Neural cell (in vitro differentiated cells): ENCODE measurements at regions not wholly inside any gene's neighbourhood (a gene's known extent, or its start where the extent isn't known, plus 50 kb on each side); places are given as distances from the start of the nearest gene placed in this dataset.

Experiments
- H2AFZ ChIP-seq: fragments of 200-600, 300-800 bp; sonication (generic), shearing (Covaris generic); 2 replicates; pipeline ENCODE4 v1.6.0; 2014; ENCODE audit warnings: low read depth, mild to moderate bottlenecking, antibody characterized with exemption, low read length, moderate library complexity
- H3F3A ChIP-seq: fragments of 200-600 bp; shearing (Covaris generic); 2 replicates; pipeline ENCODE4 v1.6.1; 2016; ENCODE audit warnings: mild to moderate bottlenecking, moderate library complexity, mixed read lengths, antibody characterized with exemption, low read length; ENCODE audit not compliant: insufficient read depth, poor library complexity, severe bottlenecking
- H3K27ac ChIP-seq: fragments of 200-600, 300-800 bp; sonication (generic), shearing (Covaris generic); 2 replicates; pipeline ENCODE4 v1.5.1; 2014; ENCODE audit warnings: mild to moderate bottlenecking, low read length, moderate library complexity
- H3K27me3 ChIP-seq: fragments of 300-800, 200-600 bp; sonication (generic), shearing (Covaris generic); 2 replicates; pipeline ENCODE4 v1.6.0; 2014; ENCODE audit warnings: mild to moderate bottlenecking, low read depth, low read length, moderate library complexity; ENCODE audit not compliant: insufficient read depth
- H3K36me3 ChIP-seq: fragments of 300-800, 200-600 bp; sonication (generic), shearing (Covaris generic); 2 replicates; pipeline ENCODE4 v1.5.1; 2014; ENCODE audit warnings: mild to moderate bottlenecking, antibody characterized with exemption, low read length, moderate library complexity; ENCODE audit not compliant: insufficient read depth
- H3K4me2 ChIP-seq: fragments of 300-800, 200-600 bp; sonication (generic), shearing (Covaris generic); 2 replicates; pipeline ENCODE4 v1.6.0; 2014; ENCODE audit warnings: mild to moderate bottlenecking, low read length
- H3K4me3 ChIP-seq: fragments of 300-800, 200-600 bp; sonication (generic), shearing (Covaris generic); 2 replicates; pipeline ENCODE4 v1.5.1; 2014; ENCODE audit warnings: mild to moderate bottlenecking, low read length, moderate library complexity
- H3K79me2 ChIP-seq: fragments of 200-600 bp; shearing (Covaris generic); replicated peaks from 2 replicates; pipeline ENCODE4 v1.6.0; 2014; ENCODE audit warnings: mild to moderate bottlenecking, low read length, moderate library complexity; ENCODE audit not compliant: insufficient read depth
- H3K9ac ChIP-seq: fragments of 300-800, 200-600 bp; sonication (generic), shearing (Covaris generic); 2 replicates; pipeline ENCODE4 v1.6.1; 2016; ENCODE audit warnings: mild to moderate bottlenecking, low read length, mixed read lengths
- H3K9me2 ChIP-seq: fragments of 200-600 bp; shearing (Covaris generic); 2 replicates; pipeline ENCODE4 v1.6.1; 2016; ENCODE audit warnings: mild to moderate bottlenecking, low read length, mixed read lengths; ENCODE audit not compliant: insufficient read depth
- H3K9me3 ChIP-seq: fragments of 200-600, 300-800 bp; sonication (generic), shearing (Covaris generic); 2 replicates; pipeline ENCODE4 v1.6.1; 2016; ENCODE audit warnings: mild to moderate bottlenecking, mixed run types, low read length, moderate library complexity, mixed read lengths
- H4K20me1 ChIP-seq: fragments of 200-600 bp; shearing (Covaris generic); 2 replicates; pipeline ENCODE4 v1.6.1; 2016; ENCODE audit warnings: mild to moderate bottlenecking, mixed run types; ENCODE audit not compliant: insufficient read depth
- CTCF ChIP-seq: fragments of 450-650 bp; IDR thresholded peaks from 2 replicates; pipeline ENCODE4 v1.5.1; 2014; ENCODE audit warnings: antibody characterized with exemption, mild to moderate bottlenecking, moderate library complexity; ENCODE audit not compliant: poor library complexity, severe bottlenecking
- EP300 ChIP-seq: fragments of 450-650 bp; conservative IDR thresholded peaks from 2 replicates; pipeline ENCODE4 v1.6.1; 2014; ENCODE audit warnings: antibody characterized with exemption, mild to moderate bottlenecking, moderate library complexity; ENCODE audit not compliant: poor library complexity, severe bottlenecking
- EZH2 ChIP-seq: fragments of 200-600, 300-800 bp; shearing (Covaris generic), sonication (generic); IDR thresholded peaks from 2 replicates; pipeline ENCODE4 v1.6.1; 2014; ENCODE audit warnings: antibody characterized with exemption, low read length, borderline replicate concordance, mild to moderate bottlenecking; ENCODE audit not compliant: insufficient read depth, poor library complexity, severe bottlenecking
- MXI1 ChIP-seq: fragments of 450-650 bp; conservative IDR thresholded peaks from 2 replicates; pipeline ENCODE4 v1.6.1; 2014; ENCODE audit warnings: antibody characterized with exemption, mild to moderate bottlenecking; ENCODE audit not compliant: poor library complexity, severe bottlenecking
- POLR2AphosphoS5 ChIP-seq: IDR thresholded peaks from 2 replicates; pipeline ENCODE4 v1.6.1; 2012
- RAD21 ChIP-seq: fragments of 450-650 bp; conservative IDR thresholded peaks from 2 replicates; pipeline ENCODE4 v1.6.1; 2014; ENCODE audit warnings: antibody characterized with exemption, mild to moderate bottlenecking, moderate library complexity
- SMC3 ChIP-seq: fragments of 450-650 bp; conservative IDR thresholded peaks from 2 replicates; pipeline ENCODE4 v1.6.1; 2014; ENCODE audit warnings: antibody characterized with exemption, mild to moderate bottlenecking, moderate library complexity; ENCODE audit not compliant: poor library complexity
- TAF1 ChIP-seq: IDR thresholded peaks from 2 replicates; pipeline ENCODE4 v1.6.1; 2012; ENCODE audit warnings: low read depth
- TF ChIP-seq, protein P1 (sequence below): IDR thresholded peaks from 2 replicates; pipeline ENCODE4 v1.6.1; 2012; ENCODE audit warnings: borderline replicate concordance

GRCh38 chr21:43348801-43349261, 78.1 kb downstream of the SIK1 start:
- no peaks in the 10 kb centered on the region for H3K9me3 ChIP-seq
- TF ChIP-seq CTCF (no peak), MXI1 (no peak), TAF1 (no peak), EP300 (no peak), RAD21 (no peak), POLR2AphosphoS5 (no peak), SMC3 (no peak), EZH2 (no peak)
- TF ChIP-seq, protein P1, sequence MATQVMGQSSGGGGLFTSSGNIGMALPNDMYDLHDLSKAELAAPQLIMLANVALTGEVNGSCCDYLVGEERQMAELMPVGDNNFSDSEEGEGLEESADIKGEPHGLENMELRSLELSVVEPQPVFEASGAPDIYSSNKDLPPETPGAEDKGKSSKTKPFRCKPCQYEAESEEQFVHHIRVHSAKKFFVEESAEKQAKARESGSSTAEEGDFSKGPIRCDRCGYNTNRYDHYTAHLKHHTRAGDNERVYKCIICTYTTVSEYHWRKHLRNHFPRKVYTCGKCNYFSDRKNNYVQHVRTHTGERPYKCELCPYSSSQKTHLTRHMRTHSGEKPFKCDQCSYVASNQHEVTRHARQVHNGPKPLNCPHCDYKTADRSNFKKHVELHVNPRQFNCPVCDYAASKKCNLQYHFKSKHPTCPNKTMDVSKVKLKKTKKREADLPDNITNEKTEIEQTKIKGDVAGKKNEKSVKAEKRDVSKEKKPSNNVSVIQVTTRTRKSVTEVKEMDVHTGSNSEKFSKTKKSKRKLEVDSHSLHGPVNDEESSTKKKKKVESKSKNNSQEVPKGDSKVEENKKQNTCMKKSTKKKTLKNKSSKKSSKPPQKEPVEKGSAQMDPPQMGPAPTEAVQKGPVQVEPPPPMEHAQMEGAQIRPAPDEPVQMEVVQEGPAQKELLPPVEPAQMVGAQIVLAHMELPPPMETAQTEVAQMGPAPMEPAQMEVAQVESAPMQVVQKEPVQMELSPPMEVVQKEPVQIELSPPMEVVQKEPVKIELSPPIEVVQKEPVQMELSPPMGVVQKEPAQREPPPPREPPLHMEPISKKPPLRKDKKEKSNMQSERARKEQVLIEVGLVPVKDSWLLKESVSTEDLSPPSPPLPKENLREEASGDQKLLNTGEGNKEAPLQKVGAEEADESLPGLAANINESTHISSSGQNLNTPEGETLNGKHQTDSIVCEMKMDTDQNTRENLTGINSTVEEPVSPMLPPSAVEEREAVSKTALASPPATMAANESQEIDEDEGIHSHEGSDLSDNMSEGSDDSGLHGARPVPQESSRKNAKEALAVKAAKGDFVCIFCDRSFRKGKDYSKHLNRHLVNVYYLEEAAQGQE = no peak
- no peak overlapping the region for H3K4me2 ChIP-seq
- no peak overlapping the region for H2AFZ ChIP-seq
- no peak overlapping the region for H3K27ac ChIP-seq
- H3K36me3 ChIP-seq = no peaks in the 10 kb centered on the region
- H3F3A ChIP-seq = no peaks in the 10 kb centered on the region
- H4K20me1 ChIP-seq = no peaks in the 10 kb centered on the region
- no peaks in the 10 kb centered on the region for H3K79me2 ChIP-seq
- H3K4me3 ChIP-seq = no peak overlapping the region
- H3K27me3 ChIP-seq = no peaks in the 10 kb centered on the region
- H3K9me2 ChIP-seq = no peaks in the 10 kb centered on the region
- H3K9ac ChIP-seq = no peak overlapping the region

DNA sequence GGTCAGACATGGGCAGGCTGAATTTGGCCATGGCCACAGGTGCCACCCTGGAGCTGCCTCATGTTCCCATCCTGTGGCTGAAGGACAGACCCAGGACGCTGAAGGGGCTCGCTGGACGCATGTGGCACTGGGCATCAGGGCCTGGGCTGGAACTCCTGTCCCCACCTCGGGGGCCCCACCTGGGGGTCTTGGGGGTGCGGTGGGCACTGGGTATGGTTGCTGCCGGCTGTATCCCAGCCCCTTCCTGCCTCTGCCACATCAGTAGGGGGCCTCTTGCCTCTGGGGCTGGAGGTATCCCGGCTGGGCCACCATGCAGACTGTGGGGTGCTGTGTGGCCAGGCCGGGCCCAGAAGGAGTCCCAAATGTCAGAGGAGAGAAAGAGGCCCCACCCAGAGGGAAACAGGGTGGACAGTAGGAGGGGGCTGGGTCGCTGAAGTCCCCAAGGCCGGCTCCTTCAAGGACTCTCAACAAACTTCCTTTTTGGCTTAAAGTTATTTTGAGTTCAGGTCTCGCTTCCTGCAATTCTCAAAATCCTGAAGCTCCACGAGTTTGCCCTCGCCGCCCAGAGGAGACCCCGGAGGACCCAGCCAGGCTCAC, 78.7 kb downstream of the SIK1 start:
- Histone ChIP-seq H4K20me1 (no peaks in the 10 kb centered on the region), H3K4me3 (no peak overlapping the region), H3K9me3 (no peaks in the 10 kb centered on the region), H3K9me2 (no peaks in the 10 kb centered on the region), H3K79me2 (no peaks in the 10 kb centered on the region), H2AFZ (no peak overlapping the region), H3K4me2 (no peak overlapping the region), H3K9ac (no peak overlapping the region), H3K36me3 (no peaks in the 10 kb centered on the region), H3K27ac (no peak overlapping the region), H3F3A (no peaks in the 10 kb centered on the region), H3K27me3 (no peaks in the 10 kb centered on the region)
- TF ChIP-seq, protein P1 = no peak
- no peak for TF ChIP-seq RAD21
- TF ChIP-seq TAF1 = no peak
- no peak for TF ChIP-seq EZH2
- no peak for TF ChIP-seq SMC3
- TF ChIP-seq EP300 = no peak
- no peak for TF ChIP-seq CTCF
- no peak for TF ChIP-seq MXI1
- no peak for TF ChIP-seq POLR2AphosphoS5
